Stimulated activated CD4-positive, alpha-beta T cell treated with anti-CD3 and anti-CD28 coated beads, Interleukin-1b, Interleukin-23, amount 100 ng/mL, for 24 hours (primary cell): ENCODE measurements at regions not wholly inside any gene's neighbourhood (a gene's known extent, or its start where the extent isn't known, plus 50 kb on each side); places are given as distances from the start of the nearest gene placed in this dataset.

Experiments
- DNase-seq, 4 experiments: peaks; one replicate each; pipeline ENCODE4 v3.0.0-alpha.2; 2020; ENCODE audit warnings: low read depth in 4 of 4, low spot score in 1 of 4

DNA sequence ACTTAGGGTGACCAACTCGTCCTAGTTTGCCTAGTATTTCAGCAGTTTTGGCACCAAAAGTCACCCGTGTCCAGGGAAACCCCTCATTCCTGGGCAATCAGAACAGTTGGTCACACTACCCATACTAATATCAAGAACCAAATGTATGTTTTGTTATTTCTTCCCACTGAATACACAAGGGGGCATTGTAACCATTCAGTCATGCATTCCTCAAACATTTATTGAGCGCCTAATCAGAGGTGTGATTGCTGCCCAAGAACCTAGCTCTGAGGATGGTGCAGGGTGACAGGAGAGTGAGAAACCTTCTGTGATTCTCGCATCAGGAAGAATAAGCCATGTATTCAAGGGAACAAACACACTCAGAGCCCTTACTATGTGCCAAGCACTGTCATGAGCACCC lies 69.8 kb upstream of the RAI2 start:
- no peak for DNase-seq

DNA sequence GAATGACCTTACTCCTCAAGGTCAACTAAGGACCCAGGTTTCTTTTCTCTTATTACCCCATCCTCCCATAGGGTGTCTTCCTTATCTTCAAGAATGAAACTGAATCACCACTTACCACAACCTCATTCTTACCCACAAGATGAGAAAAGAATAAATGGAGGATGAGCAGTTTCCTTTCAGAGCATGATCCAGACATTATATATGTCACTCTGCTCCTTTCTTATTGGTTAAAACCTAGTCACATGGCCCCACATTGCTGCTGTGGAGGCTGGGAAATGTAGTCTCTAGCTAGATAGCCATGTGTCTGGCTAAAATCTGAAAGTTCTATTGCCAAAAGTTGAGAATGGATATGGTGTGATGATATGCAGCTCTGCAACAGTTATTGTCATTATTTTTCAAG lies 62.4 kb upstream of the RAI2 start:
- DNase-seq: no peak

DNA sequence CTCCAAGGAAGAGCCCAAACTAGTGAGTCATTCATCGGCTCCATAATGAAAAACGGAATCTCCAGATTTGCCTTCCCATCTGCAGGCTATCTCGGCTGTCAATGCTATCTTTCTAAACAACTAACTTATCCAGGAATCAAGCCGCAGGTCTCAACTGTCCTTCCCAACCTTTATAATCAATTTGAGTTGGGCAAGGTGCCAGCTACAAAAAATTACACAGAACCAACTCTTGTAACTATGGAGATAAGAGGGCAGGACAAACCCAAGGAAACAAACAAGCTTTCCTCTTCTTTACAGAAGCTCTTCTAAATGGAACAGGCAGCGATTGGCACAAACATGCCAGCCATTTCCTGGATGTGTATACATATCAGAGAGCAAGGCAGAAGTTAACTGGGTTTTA lies 61.2 kb upstream of the RAI2 start:
- DNase-seq: no peak

DNA sequence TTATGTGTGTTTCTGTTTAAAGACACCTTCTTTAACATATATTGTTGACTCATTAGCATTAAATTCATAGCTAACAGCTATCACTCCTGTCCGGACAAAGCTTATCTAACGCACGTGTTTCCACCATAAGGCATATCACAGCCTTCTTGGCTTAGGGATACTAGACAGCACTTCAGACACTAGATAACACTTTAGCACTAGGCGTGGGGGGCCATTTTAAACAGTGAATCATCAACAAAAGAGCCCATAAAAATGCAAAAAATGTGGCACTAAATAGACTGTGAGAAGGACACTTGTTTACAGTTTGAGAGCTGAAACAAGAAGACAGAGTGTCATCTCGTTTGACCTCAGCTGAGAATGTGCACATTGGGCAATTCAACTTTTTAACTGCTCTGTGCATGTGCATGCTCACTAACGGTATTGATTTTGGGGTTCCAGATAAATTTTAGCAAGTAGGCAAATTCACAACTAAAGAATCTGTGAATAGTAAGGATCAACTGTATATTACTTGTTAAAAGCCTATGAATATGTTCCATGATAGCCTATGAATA lies 58.9 kb upstream of the RAI2 start:
- DNase-seq: no peak

DNA sequence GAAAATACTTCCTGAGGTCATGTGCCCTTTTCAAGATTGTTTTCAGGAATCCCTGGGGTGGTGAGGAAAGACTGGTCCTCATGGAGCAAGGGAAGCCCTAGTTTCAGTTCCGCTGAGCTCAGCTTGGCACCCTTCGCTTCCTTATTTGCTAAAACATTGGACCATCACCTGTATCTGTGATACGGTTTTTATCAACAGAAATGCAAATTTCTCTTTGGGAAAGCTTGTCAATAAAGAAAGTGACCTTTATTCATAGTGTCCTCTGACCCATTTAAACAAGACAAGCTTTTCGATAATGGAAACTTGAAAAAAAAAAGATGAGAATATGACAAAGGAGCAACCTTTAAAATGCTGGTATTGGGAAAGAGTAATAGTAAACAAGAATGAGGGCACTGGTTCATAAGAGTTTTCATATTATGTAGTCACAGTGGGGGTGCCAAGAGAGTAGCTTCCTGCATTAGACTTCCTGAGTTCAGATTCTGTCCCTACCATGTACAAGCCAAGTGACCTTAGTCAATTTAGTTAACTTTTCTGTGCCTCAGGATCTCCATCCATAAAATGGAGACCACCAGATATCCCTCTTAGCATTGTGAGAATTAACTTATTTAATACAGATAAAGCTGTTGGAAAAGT lies 57.0 kb upstream of the RAI2 start:
- DNase-seq: no peak

DNA sequence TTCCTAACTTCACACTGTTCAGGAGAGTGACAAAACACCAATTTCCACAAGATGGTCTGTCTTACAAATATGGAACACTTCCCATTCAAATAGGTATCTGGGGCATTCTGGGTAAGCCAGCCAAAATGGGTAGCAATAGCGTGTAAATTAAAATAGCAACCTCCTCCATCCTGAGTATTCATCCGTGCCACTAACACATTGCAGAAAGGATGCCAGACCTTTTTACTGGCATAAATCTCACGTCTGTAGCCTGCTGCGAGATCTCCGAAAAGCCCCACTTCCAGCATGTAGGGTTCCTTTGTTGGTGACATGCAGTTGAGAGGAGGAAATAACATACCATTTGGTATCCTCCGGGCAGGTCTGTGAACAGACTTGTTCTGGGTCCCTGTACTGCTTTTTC lies 52.7 kb upstream of the RAI2 start:
- DNase-seq: no peak
